HEK293T (cell line): ENCODE measurements at regions not wholly inside any gene's neighbourhood (a gene's known extent, or its start where the extent isn't known, plus 50 kb on each side); places are given as distances from the start of the nearest gene placed in this dataset.

Source experiments
- BHLHE40 ChIP-seq: fragments of 450-650 bp; IDR thresholded peaks from 2 replicates; pipeline ENCODE4 v1.6.1; 2016; ENCODE audit warnings: mild to moderate bottlenecking, moderate library complexity, borderline replicate concordance
- ELF4 ChIP-seq: fragments of 450-650 bp; IDR thresholded peaks from 2 replicates; pipeline ENCODE4 v1.6.1; 2017; ENCODE audit warnings: antibody characterized with exemption
- NFRKB ChIP-seq: fragments of 450-650 bp; IDR thresholded peaks from 2 replicates; pipeline ENCODE4 v1.6.1; 2016; ENCODE audit warnings: mild to moderate bottlenecking, moderate library complexity
- SP1 ChIP-seq: fragments of 450-650 bp; IDR thresholded peaks from 2 replicates; pipeline ENCODE4 v1.6.1; 2017
- ZNF384 ChIP-seq: fragments of 450-650 bp; IDR thresholded peaks from 2 replicates; pipeline ENCODE4 v1.6.1; 2016

DNA sequence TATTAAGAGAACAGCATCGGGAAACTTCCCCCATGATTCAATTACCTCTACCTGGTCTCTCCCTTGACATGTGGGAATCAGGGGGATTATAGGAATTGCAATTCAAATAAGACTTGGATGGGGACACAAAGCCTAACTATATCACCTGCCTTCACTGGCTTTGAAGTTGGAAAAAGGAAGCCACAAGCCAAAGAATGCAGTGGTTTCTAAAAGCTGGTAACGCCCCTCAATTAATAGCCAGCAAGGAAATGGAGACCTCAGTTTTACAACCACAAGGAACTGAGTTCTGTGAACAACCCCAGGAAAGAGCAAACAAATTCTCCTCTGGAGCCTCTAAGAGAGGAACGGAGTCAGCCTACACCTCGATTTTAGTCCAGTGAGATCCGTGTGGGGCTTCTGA, 244.1 kb downstream of the TFAP2A start:
- TF ChIP-seq ELF4, result no peak
- no peak for TF ChIP-seq BHLHE40
- no peak for TF ChIP-seq NFRKB
- TF ChIP-seq ZNF384, result no peak
- TF ChIP-seq SP1, result no peak
